Activated B cell treated with CpG ODN at 0.5 μM for 24 hours (primary cell): ENCODE measurements at regions not wholly inside any gene's neighbourhood (a gene's known extent, or its start where the extent isn't known, plus 50 kb on each side); places are given as distances from the start of the nearest gene placed in this dataset.

Source experiments
- ATAC-seq: fragments of 200-7000 bp; cut with Tn5 transposase; one replicate; pipeline ENCODE4 v1.10.0; 2021; ENCODE audit warnings: low read depth, mild to moderate bottlenecking, moderate library complexity
- CTCF ChIA-PET: fragments of 350-600 bp; sonication (Branson Sonifier 250); formaldehyde crosslinking; loops from one replicate; lab custom pipeline; 2021; ENCODE audit warnings: antibody characterized with exemption; lab: Charles Lee
- POLR2A ChIA-PET: fragments of 350-600 bp; sonication (Branson Sonifier 250); formaldehyde crosslinking; loops from one replicate; lab custom pipeline; 2021; ENCODE audit warnings: antibody characterized with exemption; lab: Charles Lee
- DNase-seq: peaks from one replicate; pipeline ENCODE4 v3.0.0; 2022
- H3K27ac Mint-ChIP-seq: one replicate; pipeline ENCODE4 v1.8.0; 2020; ENCODE audit warnings: mixed read lengths
- H3K27me3 Mint-ChIP-seq: one replicate; pipeline ENCODE4 v1.8.0; 2021; ENCODE audit warnings: mixed read lengths
- H3K36me3 Mint-ChIP-seq: one replicate; pipeline ENCODE4 v1.8.0; 2021; ENCODE audit warnings: low read depth, mixed read lengths
- H3K4me1 Mint-ChIP-seq: one replicate; pipeline ENCODE4 v1.8.0; 2021; ENCODE audit warnings: mixed read lengths
- H3K4me3 Mint-ChIP-seq: one replicate; pipeline ENCODE4 v1.8.0; 2020; ENCODE audit warnings: mild to moderate bottlenecking, mixed read lengths
- H3K9me3 Mint-ChIP-seq: one replicate; pipeline ENCODE4 v1.8.0; 2020; ENCODE audit warnings: mixed read lengths
- intact Hi-C: fragments of 100-400 bp; cut with micrococcal nuclease; formaldehyde crosslinking; loops from one replicate; pipeline ENCODE4 v1.15.1; 2024
- TF ChIP-seq, protein P1 (sequence below): fragments of 200-600 bp; IDR thresholded peaks from one replicate; pipeline ENCODE4 v1.8.0; 2022; ENCODE audit warnings: antibody characterized with exemption, mild to moderate bottlenecking

DNA sequence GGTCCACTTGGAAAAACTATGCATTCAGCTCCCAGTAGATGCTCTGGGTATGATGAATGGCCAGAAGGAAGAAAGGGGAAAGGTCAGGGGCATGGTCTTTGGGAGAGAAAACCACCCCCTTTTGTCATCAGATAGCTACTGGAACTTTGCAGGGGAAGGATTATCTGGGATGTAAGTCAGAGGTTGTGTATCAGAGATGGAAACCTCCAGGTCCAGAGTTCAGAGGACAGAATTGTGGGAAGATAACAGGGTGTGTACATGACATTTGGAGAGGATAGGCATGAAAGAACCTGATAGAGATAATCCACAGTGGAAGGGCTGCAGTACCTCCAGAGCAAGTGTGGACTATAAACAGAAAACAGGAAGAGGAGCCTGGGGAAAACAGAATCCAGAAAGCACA lies 262.7 kb downstream of the SPRY1 start:
- Mint-ChIP-seq H3K9me3 (peaks cover 6% of the 10 kb centered on the region), H3K4me3 (no peak overlapping the region), H3K36me3 (peaks cover 3% of the 10 kb centered on the region), H3K4me1 (peaks cover 12% of the 10 kb centered on the region), H3K27me3 (peaks cover 12% of the 10 kb centered on the region), H3K27ac (no peak overlapping the region)
- ChIA-PET POLR2A (no interaction called here), CTCF (interaction anchor here (1.1 to 3.1 kb wide), 3 partner anchors 262 to 557 kb away, joined by 3 to 10 read pairs (median 3); no protein-coding TSS in a partner anchor)
- intact Hi-C loops, result loop anchor here (1.0 kb wide), 3 partner anchors 268 to 556 kb away; no protein-coding TSS in a partner anchor
- DNase-seq, result no peak
- TF ChIP-seq, protein P1, sequence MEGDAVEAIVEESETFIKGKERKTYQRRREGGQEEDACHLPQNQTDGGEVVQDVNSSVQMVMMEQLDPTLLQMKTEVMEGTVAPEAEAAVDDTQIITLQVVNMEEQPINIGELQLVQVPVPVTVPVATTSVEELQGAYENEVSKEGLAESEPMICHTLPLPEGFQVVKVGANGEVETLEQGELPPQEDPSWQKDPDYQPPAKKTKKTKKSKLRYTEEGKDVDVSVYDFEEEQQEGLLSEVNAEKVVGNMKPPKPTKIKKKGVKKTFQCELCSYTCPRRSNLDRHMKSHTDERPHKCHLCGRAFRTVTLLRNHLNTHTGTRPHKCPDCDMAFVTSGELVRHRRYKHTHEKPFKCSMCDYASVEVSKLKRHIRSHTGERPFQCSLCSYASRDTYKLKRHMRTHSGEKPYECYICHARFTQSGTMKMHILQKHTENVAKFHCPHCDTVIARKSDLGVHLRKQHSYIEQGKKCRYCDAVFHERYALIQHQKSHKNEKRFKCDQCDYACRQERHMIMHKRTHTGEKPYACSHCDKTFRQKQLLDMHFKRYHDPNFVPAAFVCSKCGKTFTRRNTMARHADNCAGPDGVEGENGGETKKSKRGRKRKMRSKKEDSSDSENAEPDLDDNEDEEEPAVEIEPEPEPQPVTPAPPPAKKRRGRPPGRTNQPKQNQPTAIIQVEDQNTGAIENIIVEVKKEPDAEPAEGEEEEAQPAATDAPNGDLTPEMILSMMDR, result no peak
- no peak for ATAC-seq

DNA sequence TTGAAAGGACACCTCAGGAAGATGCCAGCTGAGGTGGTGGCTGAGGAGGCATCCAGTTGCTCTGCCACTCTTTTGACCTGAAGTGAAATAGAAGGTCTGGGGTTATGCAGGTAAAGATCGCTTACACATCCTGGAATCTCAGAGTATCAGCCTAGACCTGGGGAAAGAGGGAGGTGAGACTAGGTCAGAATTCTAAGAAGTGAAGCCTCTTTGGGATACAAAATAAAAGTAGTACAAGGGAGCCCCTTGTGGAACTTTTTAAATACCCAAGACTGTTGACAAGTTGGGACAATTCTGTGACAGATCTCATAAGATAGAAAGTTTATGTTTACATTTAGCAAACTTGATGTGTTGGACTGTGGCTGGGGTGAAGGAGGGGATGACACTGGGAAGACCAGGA lies 263.1 kb downstream of the SPRY1 start:
- Mint-ChIP-seq H3K27ac (no peak overlapping the region), H3K4me3 (no peak overlapping the region), H3K9me3 (peaks cover 6% of the 10 kb centered on the region), H3K27me3 (peaks cover 12% of the 10 kb centered on the region), H3K36me3 (peaks cover 3% of the 10 kb centered on the region), H3K4me1 (peaks cover 12% of the 10 kb centered on the region)
- no peak for ATAC-seq
- TF ChIP-seq, protein P1, result no peak
- DNase-seq, result no peak
- ChIA-PET POLR2A (no interaction called here), CTCF (interaction anchor here (1.1 to 3.1 kb wide), 4 partner anchors 10 to 902 kb away, joined by 3 to 10 read pairs (median 7); no protein-coding TSS in a partner anchor)
- intact Hi-C loops, result loop anchor here (1.0 to 10.0 kb wide), 4 partner anchors 268 to 556 kb away; no protein-coding TSS in a partner anchor

DNA sequence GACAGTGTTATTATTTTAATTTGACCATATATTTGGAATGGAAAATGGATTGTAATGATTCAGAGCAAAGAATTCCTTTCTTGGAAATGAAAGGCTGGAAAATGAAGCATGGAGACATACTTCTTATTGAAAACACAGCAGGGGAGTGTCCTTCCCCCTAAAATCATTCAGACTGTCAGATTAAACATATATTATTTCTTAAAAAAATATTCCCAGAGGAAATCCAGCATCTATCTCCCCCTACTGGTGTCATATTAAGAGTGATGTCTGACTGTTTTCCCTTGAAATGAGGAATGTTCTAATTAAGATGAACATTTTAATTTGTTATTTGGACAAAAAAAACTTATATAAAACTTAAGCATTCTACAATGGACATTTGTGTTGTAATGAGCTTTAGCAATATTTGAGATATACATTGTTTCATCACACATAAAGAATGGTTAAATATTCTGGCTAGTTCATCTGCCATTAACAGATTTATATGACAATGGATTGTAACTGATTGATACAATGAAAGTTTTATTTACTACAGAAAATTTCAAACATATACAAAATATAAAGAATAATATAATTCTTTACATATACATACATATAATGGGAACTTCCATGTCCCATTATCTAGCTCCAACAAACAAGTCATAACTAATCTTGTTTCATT lies 264.6 kb downstream of the SPRY1 start:
- Mint-ChIP-seq H3K4me1 (peaks cover 12% of the 10 kb centered on the region), H3K9me3 (peaks cover 6% of the 10 kb centered on the region), H3K27me3 (peaks cover 17% of the 10 kb centered on the region), H3K4me3 (no peak overlapping the region), H3K36me3 (peaks cover 3% of the 10 kb centered on the region), H3K27ac (no peak overlapping the region)
- TF ChIP-seq, protein P1, result no peak
- ChIA-PET POLR2A (no interaction called here), CTCF (interaction anchor here (0.6 to 3.1 kb wide), 13 partner anchors 12 to 903 kb away, joined by 3 to 10 read pairs (median 4); no protein-coding TSS in a partner anchor)
- ATAC-seq (no peak), DNase-seq (no peak)
- intact Hi-C loops, result loop anchor here (1.0 to 10.0 kb wide), 2 partner anchors 97 to 406 kb away; no protein-coding TSS in a partner anchor

DNA sequence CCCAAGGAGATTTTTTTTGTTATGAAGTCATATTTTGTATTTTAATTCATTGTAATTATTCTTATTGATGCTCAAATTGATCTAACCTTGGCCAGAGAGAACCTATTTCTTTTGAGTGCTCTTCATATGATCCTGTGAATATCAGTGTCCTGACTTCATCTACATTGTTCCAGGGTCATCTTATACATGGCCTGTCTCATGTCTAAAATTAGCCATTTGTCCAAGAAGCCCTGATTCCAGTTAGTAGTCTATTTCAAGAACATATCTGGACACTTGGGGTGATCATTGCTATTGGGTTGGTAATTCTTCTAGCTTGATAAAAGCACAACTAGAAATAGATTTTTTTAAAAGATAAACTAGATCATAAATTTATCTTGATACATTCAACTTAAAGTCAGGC lies 266.2 kb downstream of the SPRY1 start:
- Mint-ChIP-seq H3K36me3 (no peaks in the 10 kb centered on the region), H3K4me1 (peaks cover 3% of the 10 kb centered on the region), H3K27ac (no peak overlapping the region), H3K27me3 (peaks cover 21% of the 10 kb centered on the region), H3K4me3 (no peak overlapping the region), H3K9me3 (no peaks in the 10 kb centered on the region)
- ChIA-PET CTCF (interaction anchor here (1.4 to 2.7 kb wide), 2 partner anchors 13 to 272 kb away, joined by 4 to 9 read pairs; no protein-coding TSS in a partner anchor), POLR2A (no interaction called here)
- DNase-seq, result no peak
- intact Hi-C loops, result loop anchor here (10.0 kb wide), 1 partner anchor 408 kb away; no protein-coding TSS in a partner anchor
- TF ChIP-seq, protein P1, result no peak
- ATAC-seq, result no peak

DNA sequence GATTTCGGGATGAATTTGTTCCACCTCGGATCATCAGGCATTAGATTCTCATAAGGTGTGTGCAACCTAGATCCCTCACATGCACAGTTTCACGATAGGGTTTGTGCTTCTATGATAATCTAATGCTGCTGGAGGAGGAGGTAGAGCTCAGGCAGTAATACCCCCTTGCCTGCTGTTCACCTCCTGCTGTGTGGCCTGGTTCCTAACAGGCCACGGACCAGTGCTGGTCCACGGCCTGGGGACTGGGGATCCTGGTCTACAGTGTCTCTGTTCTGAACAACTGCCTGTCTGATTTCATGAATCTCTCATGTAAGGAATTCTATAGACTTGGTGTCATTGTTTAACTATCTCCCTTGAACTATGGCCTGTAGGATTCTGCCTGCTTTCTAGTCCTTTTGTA lies 269.9 kb downstream of the SPRY1 start:
- CTCF ChIA-PET, result no interaction called here
- TF ChIP-seq, protein P1, result no peak
- POLR2A ChIA-PET, result no interaction called here
- H3K4me1 Mint-ChIP-seq, result no peaks in the 10 kb centered on the region
- H3K27me3 Mint-ChIP-seq, result peaks cover 28% of the 10 kb centered on the region
- intact Hi-C loops, result loop anchor here (10.0 kb wide), 1 partner anchor 412 kb away; no protein-coding TSS in a partner anchor
- no peaks in the 10 kb centered on the region for H3K9me3 Mint-ChIP-seq
- no peak for DNase-seq
- no peak for ATAC-seq
- no peak overlapping the region for H3K27ac Mint-ChIP-seq
- H3K4me3 Mint-ChIP-seq, result no peak overlapping the region
- H3K36me3 Mint-ChIP-seq, result no peaks in the 10 kb centered on the region
